ENCODE measurements at regions not wholly inside any gene's neighbourhood (a gene's known extent, or its start where the extent isn't known, plus 50 kb on each side); places are given as distances from the start of the nearest gene placed in this dataset.

GRCh38 chr15:37520026-37520425 is 414.4 kb upstream of the TMCO5A start:
- no peaks in the 10 kb centered on the region for H3K36me3 ChIP-seq (ENCODE audit: control insufficient read depth in 1 of 2, insufficient read depth in 2 of 2, low read length in 2 of 2)
- H3K4me1 ChIP-seq (ENCODE audit: control insufficient read depth in 1 of 2, insufficient read depth in 2 of 2, low read length in 2 of 2), result no peaks in the 10 kb centered on the region
- H3K9me3 ChIP-seq (ENCODE audit: control insufficient read depth in 1 of 2, low read length in 2 of 2), result no peaks in the 10 kb centered on the region
- H3K4me3 ChIP-seq (ENCODE audit: low read depth in 1 of 2, low read length in 2 of 2), result no peak overlapping the region
- H3K27ac ChIP-seq (ENCODE audit: low read length), result no peak overlapping the region
- no peaks in the 10 kb centered on the region for H3K27me3 ChIP-seq (ENCODE audit: low read depth, low read length)

- Histone ChIP-seq H3K36me3 (ENCODE audit: control insufficient read depth in 1 of 2, insufficient read depth in 2 of 2, low read length in 2 of 2) (no peaks in the 10 kb centered on the region), H3K4me3 (ENCODE audit: low read depth in 1 of 2, low read length in 2 of 2) (no peak overlapping the region), H3K27ac (ENCODE audit: low read length) (no peak overlapping the region), H3K9me3 (ENCODE audit: control insufficient read depth in 1 of 2, low read length in 2 of 2) (no peaks in the 10 kb centered on the region), H3K27me3 (ENCODE audit: low read depth, low read length) (no peaks in the 10 kb centered on the region), H3K4me1 (ENCODE audit: control insufficient read depth in 1 of 2, insufficient read depth in 2 of 2, low read length in 2 of 2) (no peaks in the 10 kb centered on the region)
Observed at GRCh38 chr15:37520882-37521281, 413.6 kb upstream of the TMCO5A start.

- no peaks in the 10 kb centered on the region for H3K27me3 ChIP-seq (ENCODE audit: low read depth, low read length)
- H3K9me3 ChIP-seq (ENCODE audit: control insufficient read depth in 1 of 2, low read length in 2 of 2), result no peaks in the 10 kb centered on the region
- no peak overlapping the region for H3K4me3 ChIP-seq (ENCODE audit: low read depth in 1 of 2, low read length in 2 of 2)
- no peaks in the 10 kb centered on the region for H3K4me1 ChIP-seq (ENCODE audit: control insufficient read depth in 1 of 2, insufficient read depth in 2 of 2, low read length in 2 of 2)
- no peaks in the 10 kb centered on the region for H3K36me3 ChIP-seq (ENCODE audit: control insufficient read depth in 1 of 2, insufficient read depth in 2 of 2, low read length in 2 of 2)
- no peak overlapping the region for H3K27ac ChIP-seq (ENCODE audit: low read length)
Observed at GRCh38 chr15:37524601-37525000, 409.8 kb upstream of the TMCO5A start.

DNA sequence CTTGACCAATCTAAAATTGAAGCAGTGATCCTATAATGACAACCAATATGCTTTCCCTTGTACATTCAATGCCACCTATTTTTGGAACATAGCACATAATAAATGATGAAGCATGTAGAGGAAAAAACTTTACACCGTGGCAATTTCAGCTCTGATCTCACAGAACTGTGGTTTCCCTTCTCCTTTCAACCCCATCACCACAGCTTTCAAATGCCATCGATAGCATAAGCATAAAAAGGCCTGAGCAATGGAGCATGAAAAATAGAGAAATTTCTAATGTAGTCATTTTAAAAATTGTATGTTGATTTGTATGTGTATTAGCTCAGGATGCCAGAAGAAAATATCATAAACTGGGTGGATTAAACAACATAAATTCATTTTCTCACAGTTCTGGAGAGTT is 406.0 kb upstream of the TMCO5A start:
- H3K27ac ChIP-seq (ENCODE audit: low read length), result no peak overlapping the region
- no peaks in the 10 kb centered on the region for H3K4me1 ChIP-seq (ENCODE audit: control insufficient read depth in 1 of 2, insufficient read depth in 2 of 2, low read length in 2 of 2)
- H3K4me3 ChIP-seq (ENCODE audit: low read depth in 1 of 2, low read length in 2 of 2), result no peak overlapping the region
- H3K36me3 ChIP-seq (ENCODE audit: control insufficient read depth in 1 of 2, insufficient read depth in 2 of 2, low read length in 2 of 2), result no peaks in the 10 kb centered on the region
- no peaks in the 10 kb centered on the region for H3K9me3 ChIP-seq (ENCODE audit: control insufficient read depth in 1 of 2, low read length in 2 of 2)
- H3K27me3 ChIP-seq (ENCODE audit: low read depth, low read length), result no peaks in the 10 kb centered on the region

- H3K4me3 ChIP-seq (ENCODE audit: low read depth in 1 of 2, low read length in 2 of 2), result no peak overlapping the region
- no peak overlapping the region for H3K27ac ChIP-seq (ENCODE audit: low read length)
- H3K9me3 ChIP-seq (ENCODE audit: control insufficient read depth in 1 of 2, low read length in 2 of 2), result peaks cover 0 to 5% of the 10 kb centered on the region in 2 donors
- H3K4me1 ChIP-seq (ENCODE audit: control insufficient read depth in 1 of 2, insufficient read depth in 2 of 2, low read length in 2 of 2), result no peaks in the 10 kb centered on the region
- H3K27me3 ChIP-seq (ENCODE audit: low read depth, low read length), result no peaks in the 10 kb centered on the region
- no peaks in the 10 kb centered on the region for H3K36me3 ChIP-seq (ENCODE audit: control insufficient read depth in 1 of 2, insufficient read depth in 2 of 2, low read length in 2 of 2)
Observed at GRCh38 chr15:37536967-37537605, 397.4 kb upstream of the TMCO5A start.

- Histone ChIP-seq H3K27ac (ENCODE audit: low read length) (no peak overlapping the region), H3K27me3 (ENCODE audit: low read depth, low read length) (no peaks in the 10 kb centered on the region), H3K4me1 (ENCODE audit: control insufficient read depth in 1 of 2, insufficient read depth in 2 of 2, low read length in 2 of 2) (no peaks in the 10 kb centered on the region), H3K4me3 (ENCODE audit: low read depth in 1 of 2, low read length in 2 of 2) (no peak overlapping the region), H3K9me3 (ENCODE audit: control insufficient read depth in 1 of 2, low read length in 2 of 2) (peaks cover 0 to 5% of the 10 kb centered on the region in 2 donors), H3K36me3 (ENCODE audit: control insufficient read depth in 1 of 2, insufficient read depth in 2 of 2, low read length in 2 of 2) (no peaks in the 10 kb centered on the region)
Observed at GRCh38 chr15:37537802-37538201, 396.6 kb upstream of the TMCO5A start.

DNA sequence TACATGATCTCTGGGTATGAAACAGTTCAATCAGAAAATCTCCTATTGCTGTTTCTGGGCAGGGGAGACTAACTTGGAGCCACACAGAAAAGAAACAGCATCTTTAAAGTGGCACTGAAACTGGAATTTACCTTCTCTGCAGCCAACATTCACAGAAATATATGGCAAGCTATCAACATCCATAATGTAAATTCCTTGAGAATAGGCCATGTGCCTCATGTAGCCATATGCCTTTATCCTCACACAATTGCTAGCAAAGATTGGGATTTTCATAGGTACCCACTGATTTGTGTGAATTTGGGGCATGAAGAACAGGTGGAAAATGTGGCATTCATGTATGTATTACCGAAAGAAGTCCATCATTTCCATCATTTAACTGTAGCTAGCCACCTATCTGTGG is 386.3 kb upstream of the TMCO5A start:
- no peak overlapping the region for H3K27ac ChIP-seq (ENCODE audit: low read length)
- no peak overlapping the region for H3K4me3 ChIP-seq (ENCODE audit: low read depth in 1 of 2, low read length in 2 of 2)
- H3K36me3 ChIP-seq (ENCODE audit: control insufficient read depth in 1 of 2, insufficient read depth in 2 of 2, low read length in 2 of 2), result no peaks in the 10 kb centered on the region
- no peaks in the 10 kb centered on the region for H3K9me3 ChIP-seq (ENCODE audit: control insufficient read depth in 1 of 2, low read length in 2 of 2)
- no peaks in the 10 kb centered on the region for H3K27me3 ChIP-seq (ENCODE audit: low read depth, low read length)
- H3K4me1 ChIP-seq (ENCODE audit: control insufficient read depth in 1 of 2, insufficient read depth in 2 of 2, low read length in 2 of 2), result no peaks in the 10 kb centered on the region

- Histone ChIP-seq H3K9me3 (ENCODE audit: control insufficient read depth in 1 of 2, low read length in 2 of 2) (no peaks in the 10 kb centered on the region), H3K27ac (ENCODE audit: low read length) (no peak overlapping the region), H3K4me3 (ENCODE audit: low read depth in 1 of 2, low read length in 2 of 2) (no peak overlapping the region), H3K27me3 (ENCODE audit: low read depth, low read length) (no peaks in the 10 kb centered on the region), H3K4me1 (ENCODE audit: control insufficient read depth in 1 of 2, insufficient read depth in 2 of 2, low read length in 2 of 2) (no peaks in the 10 kb centered on the region), H3K36me3 (ENCODE audit: control insufficient read depth in 1 of 2, insufficient read depth in 2 of 2, low read length in 2 of 2) (no peaks in the 10 kb centered on the region)
Observed at GRCh38 chr15:37550360-37551024, 383.9 kb upstream of the TMCO5A start.

DNA sequence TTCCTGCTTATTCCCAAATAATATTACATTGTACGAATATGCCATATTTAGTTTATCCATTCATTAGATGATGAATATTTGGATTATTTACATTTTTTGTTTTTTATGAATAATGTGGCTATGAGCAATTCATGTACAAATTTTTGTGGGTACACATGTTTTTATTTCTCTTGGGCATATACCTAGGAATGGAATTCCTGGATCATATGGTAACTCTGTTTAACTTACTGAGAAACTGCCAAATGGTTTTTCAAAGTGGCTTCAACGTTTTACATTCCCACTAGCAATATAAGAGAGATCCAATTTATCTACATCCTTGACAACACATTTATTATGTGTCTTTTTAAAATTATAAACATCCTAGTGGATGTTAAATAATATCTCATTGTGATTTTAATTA is 362.0 kb upstream of the TMCO5A start:
- no peaks in the 10 kb centered on the region for H3K36me3 ChIP-seq (ENCODE audit: control insufficient read depth in 1 of 2, insufficient read depth in 2 of 2, low read length in 2 of 2)
- H3K9me3 ChIP-seq (ENCODE audit: control insufficient read depth in 1 of 2, low read length in 2 of 2), result no peaks in the 10 kb centered on the region
- H3K27me3 ChIP-seq (ENCODE audit: low read depth, low read length), result no peaks in the 10 kb centered on the region
- no peak overlapping the region for H3K27ac ChIP-seq (ENCODE audit: low read length)
- no peaks in the 10 kb centered on the region for H3K4me1 ChIP-seq (ENCODE audit: control insufficient read depth in 1 of 2, insufficient read depth in 2 of 2, low read length in 2 of 2)
- no peak overlapping the region for H3K4me3 ChIP-seq (ENCODE audit: low read depth in 1 of 2, low read length in 2 of 2)

DNA sequence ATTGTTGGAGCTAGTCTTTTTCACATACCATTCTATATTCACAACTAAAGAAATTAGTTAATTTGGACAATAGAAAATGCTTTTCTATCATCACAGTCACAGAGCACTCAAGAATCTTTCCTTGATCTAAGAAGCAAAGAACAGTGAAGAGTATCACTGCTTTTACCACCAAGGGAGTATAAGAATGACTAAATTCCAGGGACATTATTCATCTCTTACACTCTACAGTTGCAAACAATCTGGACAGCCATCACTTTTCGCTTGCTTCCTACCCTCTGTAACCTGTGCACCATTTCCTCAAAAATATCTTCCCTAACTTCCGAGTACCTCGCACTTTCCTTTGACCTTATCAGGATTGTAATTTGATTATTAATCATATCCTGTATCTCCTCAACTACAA is 359.5 kb upstream of the TMCO5A start:
- H3K27me3 ChIP-seq (ENCODE audit: low read depth, low read length), result no peaks in the 10 kb centered on the region
- no peak overlapping the region for H3K27ac ChIP-seq (ENCODE audit: low read length)
- H3K4me1 ChIP-seq (ENCODE audit: control insufficient read depth in 1 of 2, insufficient read depth in 2 of 2, low read length in 2 of 2), result no peaks in the 10 kb centered on the region
- H3K4me3 ChIP-seq (ENCODE audit: low read depth in 1 of 2, low read length in 2 of 2), result no peak overlapping the region
- no peaks in the 10 kb centered on the region for H3K36me3 ChIP-seq (ENCODE audit: control insufficient read depth in 1 of 2, insufficient read depth in 2 of 2, low read length in 2 of 2)
- no peaks in the 10 kb centered on the region for H3K9me3 ChIP-seq (ENCODE audit: control insufficient read depth in 1 of 2, low read length in 2 of 2)

DNA sequence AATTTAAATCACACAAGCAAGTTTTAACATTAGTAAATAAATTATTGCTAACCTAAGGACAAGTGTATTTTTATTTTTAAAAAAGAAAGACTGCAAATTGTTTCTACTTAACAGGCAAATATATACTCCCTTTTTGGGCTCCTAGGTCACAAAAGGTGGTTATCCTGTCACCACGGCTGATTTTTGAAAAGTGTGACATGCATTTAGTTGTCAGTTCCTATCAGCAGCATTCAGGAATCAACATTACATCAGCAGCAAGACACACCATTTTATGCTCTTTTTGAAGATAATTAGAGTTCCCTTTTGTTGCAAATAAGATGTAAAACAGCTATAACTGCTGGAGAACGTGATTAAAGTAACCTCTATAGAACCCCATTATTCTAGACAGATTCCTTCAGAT is 357.5 kb upstream of the TMCO5A start:
- H3K4me3 ChIP-seq (ENCODE audit: low read depth in 1 of 2, low read length in 2 of 2), result no peak overlapping the region
- no peaks in the 10 kb centered on the region for H3K27me3 ChIP-seq (ENCODE audit: low read depth, low read length)
- no peak overlapping the region for H3K27ac ChIP-seq (ENCODE audit: low read length)
- H3K36me3 ChIP-seq (ENCODE audit: control insufficient read depth in 1 of 2, insufficient read depth in 2 of 2, low read length in 2 of 2), result no peaks in the 10 kb centered on the region
- no peaks in the 10 kb centered on the region for H3K4me1 ChIP-seq (ENCODE audit: control insufficient read depth in 1 of 2, insufficient read depth in 2 of 2, low read length in 2 of 2)
- no peaks in the 10 kb centered on the region for H3K9me3 ChIP-seq (ENCODE audit: control insufficient read depth in 1 of 2, low read length in 2 of 2)

Data from muscle layer of duodenum (tissue), 2 donors.